Testis (tissue), 2 donors: ENCODE measurements at regions not wholly inside any gene's neighbourhood (a gene's known extent, or its start where the extent isn't known, plus 50 kb on each side); places are given as distances from the start of the nearest gene placed in this dataset.

ENCODE experiments used
- DNase-seq: peaks from one replicate; pipeline ENCODE4 v3.0.0-alpha.2; 2019
- H3K27ac ChIP-seq, 2 donors: fragments of 200-600 bp; sonication (generic); one replicate each; pipeline ENCODE4 v1.5.1; 2019
- H3K27me3 ChIP-seq: fragments of 200-600 bp; sonication (generic); one replicate; pipeline ENCODE4 v1.5.1; 2019
- H3K36me3 ChIP-seq: fragments of 200-600 bp; sonication (generic); one replicate; pipeline ENCODE4 v1.5.1; 2017; ENCODE audit warnings: low read depth; ENCODE audit errors: missing control alignments
- H3K4me1 ChIP-seq: fragments of 200-600 bp; sonication (generic); one replicate; pipeline ENCODE4 v1.5.1; 2019
- H3K4me3 ChIP-seq, 2 donors: fragments of 200-600 bp; sonication (generic); one replicate each; pipeline ENCODE4 v1.5.1; 2017 to 2019
- H3K9me3 ChIP-seq: fragments of 200-600 bp; sonication (generic); one replicate; pipeline ENCODE4 v1.5.1; 2017
- POLR2A ChIP-seq: fragments of 450-650 bp; IDR thresholded peaks from one replicate; pipeline ENCODE4 v1.6.1; 2017; ENCODE audit warnings: antibody characterized with exemption, mild to moderate bottlenecking, moderate library complexity
- whole genome bisulfite sequencing, 2 donors: methylation state at CpG; one replicate each; pipeline ENCODE4 v1.1.5; 2018; 5-methylcytosine and 5-hydroxymethylcytosine counted together
- intact Hi-C: fragments of 100-400 bp; cut with DNase I; formaldehyde crosslinking; loops from one replicate; pipeline ENCODE4 v1.15.1; 2023; ENCODE audit warnings: low total_unique reads
- TF ChIP-seq, protein P1 (sequence below), 3 experiments: fragments of 450-650 bp in 2 of 3; fragments of 200-600 bp in 1 of 3; sonication (generic) in 1 of 3; IDR thresholded peaks; one replicate each; pipeline ENCODE4 v1.5.1; 2016 to 2019; ENCODE audit warnings: antibody characterized with exemption in 3 of 3, mild to moderate bottlenecking in 2 of 3, moderate library complexity in 1 of 3

DNA sequence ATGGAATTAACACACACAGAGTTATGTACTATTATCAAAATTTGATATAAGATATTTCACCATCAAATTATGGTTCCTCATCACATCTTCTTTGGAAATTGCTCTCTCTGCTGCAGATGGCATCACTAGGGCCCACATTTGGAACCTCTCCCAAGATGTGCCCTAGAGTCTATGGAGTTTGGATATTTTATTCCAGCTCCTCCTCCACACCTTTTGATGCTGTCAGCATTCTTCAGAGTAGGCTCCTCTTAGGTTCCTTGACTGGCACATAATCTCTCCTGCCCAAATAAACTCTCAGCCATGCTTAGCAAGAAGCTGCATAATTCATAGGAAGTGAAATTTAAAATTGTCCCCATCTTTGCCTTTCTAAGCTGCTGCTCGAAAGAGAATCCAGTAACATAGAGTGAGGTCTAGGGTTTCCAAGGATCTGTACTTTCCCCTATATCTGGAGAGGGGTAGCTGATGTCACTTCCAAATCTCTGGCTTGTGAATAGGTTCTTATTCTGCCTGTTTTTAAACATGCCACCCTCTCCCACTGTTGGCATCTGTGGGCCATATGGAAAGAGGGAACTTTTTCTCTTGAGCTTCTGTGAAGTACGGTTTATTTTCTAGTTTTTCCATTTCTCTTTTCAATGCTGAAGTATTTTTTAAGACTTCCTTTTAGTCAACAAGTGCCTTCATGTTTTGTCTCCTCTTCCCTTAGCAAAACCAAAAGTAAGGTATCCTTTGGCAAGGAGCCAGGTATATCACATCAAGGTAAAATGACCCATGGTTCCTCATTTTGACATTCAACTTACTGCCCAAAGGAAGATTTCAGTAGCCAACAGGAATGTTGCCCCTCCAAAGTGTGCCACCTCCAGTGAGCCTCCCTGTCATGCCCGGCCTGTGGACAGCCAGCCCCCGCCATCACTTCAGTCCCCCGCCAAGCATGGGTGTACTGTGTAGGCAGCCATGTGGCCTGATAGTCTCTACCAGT, 75.3 kb upstream of the C2CD4B start:
- TF ChIP-seq POLR2A: no peak
- TF ChIP-seq, protein P1, sequence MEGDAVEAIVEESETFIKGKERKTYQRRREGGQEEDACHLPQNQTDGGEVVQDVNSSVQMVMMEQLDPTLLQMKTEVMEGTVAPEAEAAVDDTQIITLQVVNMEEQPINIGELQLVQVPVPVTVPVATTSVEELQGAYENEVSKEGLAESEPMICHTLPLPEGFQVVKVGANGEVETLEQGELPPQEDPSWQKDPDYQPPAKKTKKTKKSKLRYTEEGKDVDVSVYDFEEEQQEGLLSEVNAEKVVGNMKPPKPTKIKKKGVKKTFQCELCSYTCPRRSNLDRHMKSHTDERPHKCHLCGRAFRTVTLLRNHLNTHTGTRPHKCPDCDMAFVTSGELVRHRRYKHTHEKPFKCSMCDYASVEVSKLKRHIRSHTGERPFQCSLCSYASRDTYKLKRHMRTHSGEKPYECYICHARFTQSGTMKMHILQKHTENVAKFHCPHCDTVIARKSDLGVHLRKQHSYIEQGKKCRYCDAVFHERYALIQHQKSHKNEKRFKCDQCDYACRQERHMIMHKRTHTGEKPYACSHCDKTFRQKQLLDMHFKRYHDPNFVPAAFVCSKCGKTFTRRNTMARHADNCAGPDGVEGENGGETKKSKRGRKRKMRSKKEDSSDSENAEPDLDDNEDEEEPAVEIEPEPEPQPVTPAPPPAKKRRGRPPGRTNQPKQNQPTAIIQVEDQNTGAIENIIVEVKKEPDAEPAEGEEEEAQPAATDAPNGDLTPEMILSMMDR (IDR thresholded peaks at IDR 0.05): no peak
- H3K9me3 ChIP-seq: no peaks in the 10 kb centered on the region
- H3K27ac ChIP-seq: no peak overlapping the region
- WGBS, 2 donors: 96 to 99% methylated on average over 4 to 5 of the region's 5 CpGs
- DNase-seq: no peak
- intact Hi-C loops: no loop called here
- H3K4me1 ChIP-seq: no peaks in the 10 kb centered on the region
- no peaks in the 10 kb centered on the region for H3K27me3 ChIP-seq
- H3K4me3 ChIP-seq: no peak overlapping the region
- H3K36me3 ChIP-seq: no peaks in the 10 kb centered on the region

DNA sequence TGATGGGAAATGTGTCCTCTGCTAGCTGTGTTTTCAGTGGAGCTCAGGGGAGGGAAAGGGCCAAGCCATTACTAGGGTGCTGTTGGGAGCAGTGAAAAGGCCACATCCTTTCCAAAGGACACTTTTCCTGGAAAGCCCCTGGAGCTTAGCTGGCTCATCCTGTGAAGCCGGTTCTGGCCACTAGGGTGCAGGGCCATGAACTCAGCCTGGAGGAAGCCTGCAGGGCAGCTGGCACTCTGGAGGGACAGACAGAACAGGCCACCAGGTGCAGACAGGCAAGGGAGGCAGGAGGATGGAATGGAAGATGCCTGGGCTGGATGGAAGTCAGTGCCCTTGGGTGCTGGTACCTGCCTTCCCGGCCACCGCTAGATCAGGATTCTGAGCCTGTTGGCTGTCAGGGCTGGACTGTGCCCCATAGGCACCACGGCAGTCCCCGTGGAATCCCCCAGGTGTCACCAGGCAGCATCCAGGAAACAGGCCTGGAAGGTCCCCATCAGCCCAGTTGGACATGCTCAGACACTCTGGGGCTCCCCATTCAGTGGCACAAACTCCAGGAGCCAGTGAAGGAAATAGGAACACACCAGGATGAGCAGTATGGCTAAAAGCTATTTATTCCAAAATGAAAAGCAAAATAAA, 76.2 kb upstream of the C2CD4B start:
- TF ChIP-seq, protein P1 (IDR thresholded peaks at IDR 0.05): peak in 1 of 3 experiments; percentile 18
- no peak for TF ChIP-seq POLR2A
- Histone ChIP-seq H3K27ac (no peak overlapping the region), H3K4me3 (no peak overlapping the region), H3K36me3 (no peaks in the 10 kb centered on the region), H3K9me3 (no peaks in the 10 kb centered on the region), H3K4me1 (no peaks in the 10 kb centered on the region), H3K27me3 (no peaks in the 10 kb centered on the region)
- peak; percentile 40 for DNase-seq
- WGBS, 2 donors: 77 to 81% methylated on average over 5 of the region's 5 CpGs
- intact Hi-C loops: no loop called here

DNA sequence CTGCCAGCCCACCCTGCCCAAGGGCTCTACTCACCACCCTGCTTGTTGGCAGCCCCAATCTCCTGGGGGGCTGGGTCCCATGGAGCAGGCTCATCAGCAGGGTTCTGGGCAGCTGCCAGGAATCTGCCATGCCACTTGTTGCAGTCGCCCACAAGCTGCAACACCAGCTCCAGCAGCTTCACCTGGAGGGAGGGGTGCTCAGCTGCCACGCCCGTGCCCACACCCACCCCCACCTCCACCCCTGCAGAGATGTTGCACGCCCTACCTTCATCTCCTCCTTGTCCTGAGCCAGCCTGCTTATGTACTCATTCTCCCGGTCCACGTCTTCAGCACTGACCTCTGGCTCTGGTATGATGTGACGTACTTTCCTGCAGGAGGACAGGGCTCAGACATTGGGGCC, 77.9 kb upstream of the C2CD4B start:
- intact Hi-C loops: no loop called here
- Histone ChIP-seq H3K27me3 (no peaks in the 10 kb centered on the region), H3K27ac (no peak overlapping the region), H3K4me1 (no peaks in the 10 kb centered on the region), H3K4me3 (no peak overlapping the region), H3K9me3 (no peaks in the 10 kb centered on the region), H3K36me3 (no peaks in the 10 kb centered on the region)
- no peak for DNase-seq
- 81 to 88% methylated on average over 1 to 7 of the region's 7 CpGs for WGBS, 2 donors
- TF ChIP-seq, protein P1 (IDR thresholded peaks at IDR 0.05): no peak
- TF ChIP-seq POLR2A: no peak

DNA sequence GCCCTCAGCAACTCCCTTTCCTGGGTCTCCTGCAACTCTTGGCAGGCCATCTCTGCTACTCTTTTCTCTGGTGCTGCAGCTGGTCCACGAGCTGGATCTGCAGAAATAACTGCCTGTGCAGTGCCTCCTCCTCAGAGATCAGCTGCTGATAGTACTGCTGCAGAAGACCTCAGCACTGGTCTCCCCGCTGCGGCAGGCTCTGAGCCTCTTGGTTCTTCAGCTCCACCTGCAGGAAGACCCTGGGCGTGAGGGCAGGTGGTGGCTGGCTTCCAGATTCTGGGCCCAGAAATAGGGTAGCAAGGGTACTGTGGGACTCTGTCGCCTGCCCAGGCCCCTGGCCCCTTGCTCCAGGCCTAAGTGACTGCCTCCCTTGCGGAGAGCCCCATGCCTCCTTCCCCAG, 79.7 kb upstream of the C2CD4B start:
- intact Hi-C loops: no loop called here
- no peaks in the 10 kb centered on the region for H3K36me3 ChIP-seq
- 67 to 89% methylated on average over 6 of the region's 6 CpGs for WGBS, 2 donors

More for the DNA sequence above, 79.7 kb upstream of the C2CD4B start:
- Histone ChIP-seq H3K9me3 (no peaks in the 10 kb centered on the region), H3K4me3 (no peak overlapping the region), H3K4me1 (no peaks in the 10 kb centered on the region), H3K27me3 (no peaks in the 10 kb centered on the region), H3K27ac (no peak overlapping the region)
- no peak for TF ChIP-seq POLR2A
- TF ChIP-seq, protein P1 (IDR thresholded peaks at IDR 0.05): no peak
- DNase-seq: no peak
